NOMO-1 treated with DMSO at 0.1 percent for 48 hours (cell line): ENCODE measurements at regions not wholly inside any gene's neighbourhood (a gene's known extent, or its start where the extent isn't known, plus 50 kb on each side); places are given as distances from the start of the nearest gene placed in this dataset.

ENCODE experiments used
- DNase-seq: peaks from one replicate; lab custom pipeline; 2025; ENCODE audit not compliant: unreplicated experiment; lab: John Stamatoyannopoulos, UW

- no peak for DNase-seq
These were observed 114.0 kb downstream of the C9orf50 start for GRCh38 chr9:129506892-129507291.

GRCh38 chr9:129506041-129506440, 114.9 kb downstream of the C9orf50 start:
- no peak for DNase-seq

DNA sequence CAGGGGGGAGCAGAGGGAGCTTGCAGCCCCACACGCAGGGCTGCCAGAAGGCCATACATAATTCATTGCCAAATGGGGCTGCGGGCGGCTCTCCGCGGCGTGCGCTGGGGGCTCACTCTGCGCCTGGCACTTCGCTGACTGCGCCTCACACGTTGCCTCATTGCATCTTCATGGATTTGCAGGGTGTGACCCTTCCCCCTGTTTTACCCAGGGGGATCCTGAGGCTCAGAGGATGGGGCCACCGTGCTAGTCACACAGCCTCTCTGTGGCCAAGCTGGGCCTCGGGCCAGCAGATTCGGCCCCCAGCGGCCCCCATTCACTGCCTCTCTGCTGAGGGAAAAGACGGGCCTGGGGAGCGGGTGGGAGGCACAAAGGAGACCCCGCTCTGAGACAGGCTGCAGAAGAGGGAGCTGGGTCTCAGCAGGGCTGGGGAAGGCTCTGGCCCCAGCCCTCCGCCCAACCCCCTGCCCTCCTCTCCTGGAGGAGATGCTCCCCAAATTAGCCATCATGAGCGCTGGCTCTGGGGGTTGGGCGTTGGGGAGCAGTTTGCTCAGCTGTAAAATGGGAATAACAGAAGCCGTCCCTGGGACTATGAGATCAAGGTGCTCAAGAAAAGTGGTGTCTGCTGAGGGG, 115.5 kb downstream of the C9orf50 start:
- DNase-seq: no peak

DNA sequence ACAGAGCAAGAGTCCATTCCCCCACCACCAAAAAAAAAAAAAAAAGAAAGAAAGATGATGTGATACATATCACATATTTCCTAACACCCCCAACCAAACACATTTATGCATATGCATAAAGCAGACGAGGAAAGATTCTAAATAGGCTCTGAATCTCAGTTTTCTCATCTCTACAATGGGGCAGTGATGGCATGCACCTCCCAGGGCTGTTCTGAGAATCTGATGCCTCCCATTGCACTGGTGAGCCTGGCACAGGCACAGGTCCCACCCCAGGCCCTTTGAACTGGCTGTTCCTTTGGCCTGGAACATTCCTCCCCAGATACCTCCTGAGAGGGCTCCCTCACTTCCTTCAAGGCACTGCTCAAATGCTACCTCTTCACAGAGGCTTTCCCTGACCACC, 116.5 kb downstream of the C9orf50 start:
- no peak for DNase-seq

DNA sequence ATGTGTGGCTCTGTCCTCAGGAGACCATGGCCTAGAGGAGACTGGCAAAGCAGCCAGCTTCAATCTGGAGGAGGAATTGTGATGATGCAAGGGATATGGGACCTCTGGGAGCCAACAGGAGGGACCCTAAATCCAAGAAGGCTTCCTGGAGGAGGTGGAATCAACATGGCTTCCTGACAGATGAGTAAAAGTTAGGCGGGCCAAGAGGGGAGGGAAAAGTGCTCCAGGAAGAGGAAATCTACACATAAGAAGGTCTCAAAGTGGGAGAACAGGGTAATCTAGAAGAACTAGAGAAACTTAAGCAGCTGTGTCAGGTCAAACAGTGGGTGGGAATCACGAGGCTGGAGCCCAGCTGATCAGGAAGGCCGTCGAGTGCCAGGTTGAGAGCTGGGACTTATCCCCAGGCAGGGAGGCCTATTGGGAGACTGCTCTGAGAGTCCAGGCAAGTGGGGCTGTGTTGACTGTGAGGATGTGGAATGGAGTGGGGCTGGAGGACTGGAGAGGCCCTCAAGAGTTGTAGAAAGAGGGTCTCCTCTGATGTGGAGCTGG, 119.1 kb downstream of the C9orf50 start:
- no peak for DNase-seq

DNA sequence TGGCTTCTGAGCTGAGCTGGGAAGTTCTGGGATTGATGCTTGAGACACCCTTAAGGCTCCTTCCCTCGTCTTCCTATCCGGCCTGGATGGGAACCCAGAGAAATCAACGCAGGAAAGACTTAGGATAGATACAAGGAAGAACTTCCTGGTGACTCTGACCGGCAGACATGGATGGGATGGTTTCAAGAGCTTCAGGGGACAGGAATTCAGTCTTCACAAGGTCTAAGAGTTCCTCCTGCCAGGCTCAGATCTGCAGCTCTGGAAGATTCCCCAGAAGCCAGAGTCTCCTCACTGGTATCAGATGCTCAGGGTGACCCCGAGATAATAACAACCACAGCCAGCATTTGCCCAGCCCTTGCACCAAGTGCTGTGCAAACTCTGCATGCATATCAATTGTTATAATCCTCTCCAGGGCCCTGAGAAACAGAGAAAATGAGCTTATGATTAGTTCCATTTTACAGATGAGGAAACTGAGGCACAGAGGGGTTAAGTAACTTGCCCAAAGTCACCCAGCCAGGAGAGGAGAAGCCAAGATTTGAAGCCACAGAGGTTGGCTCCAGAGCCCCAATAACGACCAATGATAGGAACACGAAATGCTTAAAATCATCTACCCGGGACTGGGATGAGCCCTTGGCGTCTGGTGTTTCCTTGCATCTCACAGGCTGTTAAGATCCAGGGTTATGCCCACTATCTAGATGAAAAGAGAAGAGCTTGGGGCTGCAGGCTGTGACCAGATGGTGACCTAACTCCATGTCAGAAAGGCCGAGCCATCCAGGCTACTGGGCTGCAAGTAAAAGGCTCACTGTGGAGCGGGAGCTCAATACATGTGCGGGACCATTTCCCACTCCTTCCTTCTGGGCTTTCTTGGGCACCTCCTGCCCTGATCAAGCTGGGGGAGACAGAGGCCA, 119.8 kb downstream of the C9orf50 start:
- DNase-seq: no peak

DNA sequence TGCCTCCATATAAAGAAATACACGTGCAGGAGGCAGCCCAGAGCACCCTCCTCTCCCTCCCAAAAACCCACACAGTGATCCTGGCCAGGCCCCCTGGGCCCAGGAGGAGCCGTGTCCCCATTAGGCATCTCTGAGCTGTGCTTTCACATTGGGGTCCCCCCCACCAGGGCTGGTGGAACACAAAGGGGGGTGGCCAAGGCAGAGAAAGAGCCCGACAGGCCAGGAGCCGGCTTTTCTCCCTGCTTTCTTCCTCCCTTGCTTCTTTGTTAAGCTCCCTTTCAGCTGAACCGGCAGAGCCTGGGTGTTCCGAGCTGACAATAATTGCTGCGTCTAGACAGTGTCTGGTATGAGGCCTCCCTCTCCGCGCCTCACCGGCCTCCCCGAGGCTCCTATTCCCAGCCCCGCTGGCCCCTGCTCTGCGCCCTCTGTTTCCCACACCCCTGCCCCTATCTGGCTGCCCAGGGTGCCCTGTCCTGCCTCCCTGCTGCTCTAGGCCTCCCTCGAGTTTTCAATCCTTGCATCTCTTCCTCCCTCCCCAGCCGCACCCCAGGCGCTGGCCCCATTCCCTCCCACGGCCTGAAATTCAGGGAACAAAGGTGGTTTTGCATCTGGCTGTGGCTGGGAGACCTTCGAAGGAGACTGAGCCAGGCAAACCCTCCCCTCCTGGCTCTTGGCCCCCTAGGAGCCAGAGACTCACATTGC, 120.6 kb downstream of the C9orf50 start:
- no peak for DNase-seq

- no peak for DNase-seq
These were observed 122.2 kb downstream of the C9orf50 start for GRCh38 chr9:129498451-129499384.

GRCh38 chr9:129497813-129498450, 123.0 kb downstream of the C9orf50 start:
- DNase-seq: no peak

DNA sequence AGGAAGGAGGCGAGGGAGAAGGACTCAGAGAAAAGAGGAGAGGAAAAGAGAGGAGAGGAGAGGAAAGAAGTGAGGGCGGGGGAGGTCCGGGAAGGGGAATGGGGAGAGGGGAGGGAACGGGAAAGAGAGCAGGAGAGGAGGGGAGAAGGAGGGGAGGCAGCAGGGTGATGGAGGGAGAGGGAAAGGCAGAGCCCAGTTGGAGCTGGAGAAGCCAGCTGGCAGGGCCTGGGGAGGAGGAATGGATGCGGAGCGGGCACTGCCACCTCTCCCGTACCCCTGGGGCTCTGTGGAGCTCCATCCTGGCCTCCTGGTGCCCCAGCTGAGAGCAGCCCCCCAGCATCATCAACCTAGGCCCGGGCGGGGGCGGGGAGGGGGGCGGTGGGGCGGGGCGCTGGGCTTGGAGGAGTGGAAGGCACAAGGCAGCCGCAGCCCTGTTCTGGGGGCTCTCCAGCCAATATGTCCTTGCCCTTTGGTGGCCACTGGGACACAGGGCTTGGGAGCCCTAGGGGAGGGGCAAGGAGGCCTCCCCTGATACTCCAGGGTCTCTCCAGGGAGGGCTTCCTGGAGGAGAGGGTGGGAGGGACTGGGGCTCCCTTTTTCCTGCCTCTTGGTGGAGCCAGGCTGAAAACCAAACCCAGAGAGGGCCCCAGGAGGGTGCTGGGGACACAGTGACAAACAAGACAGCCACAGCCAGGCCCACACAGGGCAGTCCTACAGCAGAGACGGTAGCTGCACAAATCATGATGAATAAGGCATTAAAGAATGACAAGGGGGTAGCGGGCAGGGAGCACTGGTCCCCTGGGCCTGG, 123.7 kb downstream of the C9orf50 start:
- DNase-seq: no peak

DNA sequence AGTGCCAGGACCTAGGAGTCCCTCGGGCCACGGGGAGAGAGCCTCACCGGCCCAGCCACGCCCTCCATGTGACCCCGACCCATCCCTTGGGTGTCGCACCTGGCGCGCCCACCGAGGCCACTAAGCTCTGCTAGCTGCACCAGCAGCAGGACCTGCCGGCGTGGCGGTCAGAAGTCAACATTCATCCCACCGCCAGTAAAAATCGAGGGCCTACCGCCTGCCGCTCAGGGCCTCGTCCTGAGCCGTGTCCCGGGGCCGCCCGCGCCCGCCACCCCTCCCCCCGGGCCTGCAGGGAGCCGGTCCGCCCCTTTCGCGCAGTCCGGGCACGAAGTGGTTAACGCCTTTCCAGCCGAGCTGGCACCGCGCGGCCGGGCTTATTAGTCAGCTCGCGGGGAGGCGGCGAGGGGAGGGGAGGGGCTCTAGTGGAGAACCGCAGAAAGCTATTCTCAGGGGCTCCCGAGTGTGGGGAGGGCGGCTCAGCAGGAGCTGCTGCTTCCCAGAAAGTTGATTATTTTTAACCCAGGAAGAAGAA, 124.4 kb downstream of the C9orf50 start:
- peak; percentile 65 for DNase-seq

- DNase-seq: peak; percentile 81
These were observed 125.1 kb downstream of the C9orf50 start for GRCh38 chr9:129495620-129496472.

GRCh38 chr9:129494113-129494789, 126.7 kb downstream of the C9orf50 start:
- DNase-seq: no peak

GRCh38 chr9:129493706-129494047, 127.2 kb downstream of the C9orf50 start:
- DNase-seq: no peak

DNA sequence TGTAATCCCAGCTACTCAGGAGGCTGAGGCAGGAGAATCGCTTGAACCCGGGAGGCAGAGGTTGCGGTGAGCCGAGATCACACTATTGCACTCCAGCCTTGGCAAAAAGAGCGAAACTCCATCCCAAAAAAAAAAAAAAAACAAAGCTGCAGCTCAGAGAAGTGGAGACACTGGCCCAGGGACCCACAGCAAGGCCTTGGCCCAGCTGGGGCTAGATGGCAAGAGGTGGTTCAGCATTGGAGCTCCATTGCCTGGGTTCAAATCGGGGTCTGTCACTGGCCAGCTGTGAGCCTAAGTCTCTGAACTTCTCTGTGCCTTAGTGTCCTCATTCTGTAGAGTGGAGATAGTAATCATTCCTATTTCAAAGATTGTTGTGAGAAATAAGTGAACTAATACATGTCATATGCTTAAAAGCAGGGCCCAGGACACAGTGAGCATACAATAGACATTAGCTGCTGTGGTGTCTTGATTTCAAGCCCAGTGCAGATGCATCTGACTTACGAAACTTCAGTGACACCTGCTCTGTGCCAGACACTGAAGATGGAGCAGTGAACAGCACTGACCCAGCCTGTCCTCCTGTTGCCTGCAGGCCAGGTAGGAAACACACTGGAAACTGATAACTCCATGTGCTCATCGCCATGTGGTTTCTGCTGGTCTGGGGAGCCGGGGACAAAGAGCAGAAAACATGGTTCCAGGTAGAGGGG, 127.7 kb downstream of the C9orf50 start:
- no peak for DNase-seq

- no peak for DNase-seq
These were observed 129.4 kb downstream of the C9orf50 start for GRCh38 chr9:129491487-129491855.
